Spinal cord (tissue), 9 donors: ENCODE measurements at regions not wholly inside any gene's neighbourhood (a gene's known extent, or its start where the extent isn't known, plus 50 kb on each side); places are given as distances from the start of the nearest gene placed in this dataset.

ENCODE experiments used
- DNase-seq, 6 donors: peaks; one replicate each; pipeline versions ENCODE4 v3.0.0 to v3.0.0-alpha.2; 2013 to 2015; ENCODE audit warnings: low spot score in 6 of 6, low read depth in 4 of 6
- H3K27ac ChIP-seq: one replicate; pipeline ENCODE4 v1.5.1; 2013; ENCODE audit warnings: low read depth, low read length, control low read depth
- H3K27me3 ChIP-seq: one replicate; pipeline ENCODE4 v1.6.1; 2013; ENCODE audit warnings: low read length; ENCODE audit not compliant: control insufficient read depth, insufficient read depth
- H3K36me3 ChIP-seq: one replicate; pipeline ENCODE4 v1.6.1; 2013; ENCODE audit warnings: low read length; ENCODE audit not compliant: control insufficient read depth, insufficient read depth
- H3K4me1 ChIP-seq: one replicate; pipeline ENCODE4 v1.6.1; 2013; ENCODE audit warnings: low read length; ENCODE audit not compliant: control insufficient read depth, insufficient read depth
- H3K4me3 ChIP-seq: one replicate; pipeline ENCODE4 v1.5.1; 2013; ENCODE audit warnings: low read depth, low read length, control low read depth
- H3K9me3 ChIP-seq: one replicate; pipeline ENCODE4 v1.6.1; 2013; ENCODE audit warnings: low read length; ENCODE audit not compliant: control insufficient read depth, insufficient read depth
- WGBS: methylation state at CpG from one replicate; pipeline ENCODE4 v1.1.5; 2013; ENCODE audit warnings: missing lambda C conversion rate; ENCODE audit not compliant: insufficient coverage; 5-methylcytosine and 5-hydroxymethylcytosine counted together
- donor health status: healthy.

- Histone ChIP-seq H3K4me3 (no peak overlapping the region), H3K4me1 (peaks cover 12% of the 10 kb centered on the region), H3K9me3 (no peaks in the 10 kb centered on the region), H3K27ac (no peak overlapping the region), H3K27me3 (peaks cover 15% of the 10 kb centered on the region), H3K36me3 (no peaks in the 10 kb centered on the region)
- 82% methylated on average over 9 of the region's 9 CpGs for WGBS
- DNase-seq, result no peak
Measured at GRCh38 chr4:3866813-3867129, 100.6 kb downstream of the ADRA2C start.

GRCh38 chr4:3867403-3868100 is 101.4 kb downstream of the ADRA2C start:
- Histone ChIP-seq H3K4me3 (no peak overlapping the region), H3K4me1 (peaks cover 10% of the 10 kb centered on the region), H3K27me3 (peaks cover 23% of the 10 kb centered on the region), H3K27ac (no peak overlapping the region), H3K36me3 (no peaks in the 10 kb centered on the region), H3K9me3 (no peaks in the 10 kb centered on the region)
- 82% methylated on average over 16 of the region's 16 CpGs for WGBS
- no peak for DNase-seq

- Histone ChIP-seq H3K4me1 (peaks cover 7% of the 10 kb centered on the region), H3K36me3 (no peaks in the 10 kb centered on the region), H3K4me3 (no peak overlapping the region), H3K27ac (no peak overlapping the region), H3K9me3 (no peaks in the 10 kb centered on the region), H3K27me3 (peaks cover 31% of the 10 kb centered on the region)
- no peak for DNase-seq
- WGBS, result 78% methylated on average over 21 of the region's 22 CpGs
Measured at GRCh38 chr4:3868211-3869173, 102.3 kb downstream of the ADRA2C start.

- H3K4me3 ChIP-seq, result no peak overlapping the region
- H3K4me1 ChIP-seq, result peaks cover 7% of the 10 kb centered on the region
- peaks cover 33% of the 10 kb centered on the region for H3K27me3 ChIP-seq
- WGBS, result 95% methylated on average over 7 of the region's 7 CpGs
- H3K9me3 ChIP-seq, result no peaks in the 10 kb centered on the region
- DNase-seq, result no peak
- H3K36me3 ChIP-seq, result no peaks in the 10 kb centered on the region
- H3K27ac ChIP-seq, result no peak overlapping the region
Measured at GRCh38 chr4:3869174-3869572, 103.0 kb downstream of the ADRA2C start.

- H3K36me3 ChIP-seq, result no peaks in the 10 kb centered on the region
- peaks cover 39% of the 10 kb centered on the region for H3K27me3 ChIP-seq
- no peak overlapping the region for H3K4me3 ChIP-seq
- H3K27ac ChIP-seq, result no peak overlapping the region
- no peak for DNase-seq
- H3K4me1 ChIP-seq, result peaks cover 7% of the 10 kb centered on the region
- 78% methylated on average over 19 of the region's 22 CpGs for WGBS
- no peaks in the 10 kb centered on the region for H3K9me3 ChIP-seq
Measured at GRCh38 chr4:3869661-3870566, 103.7 kb downstream of the ADRA2C start.

- DNase-seq, result no peak
- H3K27me3 ChIP-seq, result peaks cover 39% of the 10 kb centered on the region
- H3K4me1 ChIP-seq, result peaks cover 7% of the 10 kb centered on the region
- H3K4me3 ChIP-seq, result no peak overlapping the region
- no peaks in the 10 kb centered on the region for H3K36me3 ChIP-seq
- 85% methylated on average over 7 of the region's 9 CpGs for WGBS
- H3K27ac ChIP-seq, result no peak overlapping the region
- no peaks in the 10 kb centered on the region for H3K9me3 ChIP-seq
Measured at GRCh38 chr4:3870567-3870962, 104.4 kb downstream of the ADRA2C start.

GRCh38 chr4:3871181-3871852 is 105.1 kb downstream of the ADRA2C start:
- Histone ChIP-seq H3K36me3 (no peaks in the 10 kb centered on the region), H3K27ac (no peak overlapping the region), H3K4me3 (no peak overlapping the region), H3K4me1 (peaks cover 7% of the 10 kb centered on the region), H3K9me3 (no peaks in the 10 kb centered on the region), H3K27me3 (peaks cover 39% of the 10 kb centered on the region)
- WGBS, result 6% methylated on average over 46 of the region's 53 CpGs
- DNase-seq, result peak in 2 of 6 donors; percentile 67 to 78

GRCh38 chr4:3871881-3872833 is 106.0 kb downstream of the ADRA2C start:
- no peaks in the 10 kb centered on the region for H3K36me3 ChIP-seq
- no peak for DNase-seq
- WGBS, result 7% methylated on average over 44 of the region's 59 CpGs
- H3K4me1 ChIP-seq, result peaks cover 7% of the 10 kb centered on the region
- no peaks in the 10 kb centered on the region for H3K9me3 ChIP-seq
- no peak overlapping the region for H3K4me3 ChIP-seq
- H3K27me3 ChIP-seq, result peaks cover 41% of the 10 kb centered on the region
- H3K27ac ChIP-seq, result no peak overlapping the region
